Body of pancreas (tissue), 4 donors: ENCODE measurements at regions not wholly inside any gene's neighbourhood (a gene's known extent, or its start where the extent isn't known, plus 50 kb on each side); places are given as distances from the start of the nearest gene placed in this dataset.

Experiments
- CTCF ChIP-seq, 7 experiments: fragments of 450-650 bp in 4 of 7; fragments of 200-600 bp in 3 of 7; sonication (generic) in 3 of 7; IDR thresholded peaks; one replicate each; pipeline ENCODE4 v1.5.1; 2016 to 2019; ENCODE audit warnings: antibody characterized with exemption in 7 of 7
- POLR2A ChIP-seq, 3 donors: fragments of 450-650 bp; IDR thresholded peaks; one replicate each; pipeline ENCODE4 v1.6.1; 2016; ENCODE audit warnings: antibody characterized with exemption in 3 of 3, mild to moderate bottlenecking in 2 of 3

- no peak for TF ChIP-seq CTCF (IDR thresholded peaks at IDR 0.05)
- TF ChIP-seq POLR2A (IDR thresholded peaks at IDR 0.05) = no peak
Measured at GRCh38 chr11:15775797-15776196, 580.5 kb downstream of the SOX6 start.
